Peyer's patch (tissue), 4 donors: ENCODE measurements at regions not wholly inside any gene's neighbourhood (a gene's known extent, or its start where the extent isn't known, plus 50 kb on each side); places are given as distances from the start of the nearest gene placed in this dataset.

Experiments used
- DNase-seq, 3 donors: peaks; one replicate each; pipeline ENCODE4 v3.0.0-alpha.2; 2017 to 2019
- H3K27ac ChIP-seq, 4 donors: fragments of 200-600 bp; sonication (generic); one replicate each; pipeline ENCODE4 v1.5.1; 2016 to 2019
- H3K27me3 ChIP-seq, 2 donors: fragments of 200-600 bp; sonication (generic); one replicate each; pipeline ENCODE4 v1.5.1; 2019
- H3K36me3 ChIP-seq, 3 donors: fragments of 200-600 bp; sonication (generic); one replicate each; pipeline ENCODE4 v1.5.1; 2016 to 2019
- H3K4me1 ChIP-seq, 4 donors: fragments of 200-600 bp; sonication (generic); one replicate each; pipeline ENCODE4 v1.5.1; 2016 to 2019
- H3K4me3 ChIP-seq, 4 donors: fragments of 200-600 bp; sonication (generic); 1 replicate in 3 of 4; 2 replicates in 1 of 4; pipeline ENCODE4 v1.5.1; 2016 to 2019; ENCODE audit warnings: mild to moderate bottlenecking in 1 of 4
- H3K9me3 ChIP-seq, 4 donors: fragments of 200-600 bp; sonication (generic); one replicate each; pipeline ENCODE4 v1.5.1; 2016 to 2019; ENCODE audit warnings: mild to moderate bottlenecking in 1 of 4
- POLR2A ChIP-seq, 2 donors: fragments of 450-650 bp; IDR thresholded peaks; one replicate each; pipeline ENCODE4 v1.5.1; 2017; ENCODE audit warnings: antibody characterized with exemption in 2 of 2, mild to moderate bottlenecking in 2 of 2, moderate library complexity in 2 of 2
- TF ChIP-seq, protein P1 (sequence below), 6 experiments: fragments of 450-650 bp in 4 of 6; fragments of 200-600 bp in 2 of 6; sonication (generic) in 1 of 6; IDR thresholded peaks; one replicate each; pipeline ENCODE4 v1.5.1; 2017 to 2019; ENCODE audit warnings: antibody characterized with exemption in 6 of 6, mild to moderate bottlenecking in 3 of 6, moderate library complexity in 1 of 6

DNA sequence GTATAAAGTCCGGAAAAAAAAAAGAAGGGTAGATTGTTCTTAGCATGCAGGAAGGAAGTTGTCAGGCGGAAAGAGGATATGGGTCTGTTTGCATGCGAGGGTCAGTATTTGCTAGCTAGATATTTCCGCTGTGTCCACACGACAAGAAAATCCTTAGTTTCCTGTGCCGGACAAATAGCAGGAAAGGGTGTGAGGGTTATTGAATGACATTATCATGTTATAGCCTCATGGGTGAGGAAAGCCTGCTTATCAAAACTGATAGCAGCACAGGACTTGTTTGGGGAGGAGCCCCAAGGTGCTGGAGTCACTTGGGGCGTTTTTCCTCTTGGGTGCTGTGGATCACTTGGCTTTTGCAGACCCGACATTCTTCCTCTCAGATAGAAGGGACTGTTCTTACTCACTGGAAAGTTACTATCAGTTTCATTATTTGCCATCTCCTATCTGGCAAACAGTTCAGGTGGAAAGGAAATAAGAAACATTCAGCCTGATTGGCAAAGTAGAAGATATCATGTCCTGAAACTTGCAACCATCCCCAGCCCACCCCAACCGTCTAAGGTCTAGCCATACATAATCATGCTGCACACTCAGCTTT, 127.2 kb upstream of the DPH6 start:
- TF ChIP-seq, protein P1, sequence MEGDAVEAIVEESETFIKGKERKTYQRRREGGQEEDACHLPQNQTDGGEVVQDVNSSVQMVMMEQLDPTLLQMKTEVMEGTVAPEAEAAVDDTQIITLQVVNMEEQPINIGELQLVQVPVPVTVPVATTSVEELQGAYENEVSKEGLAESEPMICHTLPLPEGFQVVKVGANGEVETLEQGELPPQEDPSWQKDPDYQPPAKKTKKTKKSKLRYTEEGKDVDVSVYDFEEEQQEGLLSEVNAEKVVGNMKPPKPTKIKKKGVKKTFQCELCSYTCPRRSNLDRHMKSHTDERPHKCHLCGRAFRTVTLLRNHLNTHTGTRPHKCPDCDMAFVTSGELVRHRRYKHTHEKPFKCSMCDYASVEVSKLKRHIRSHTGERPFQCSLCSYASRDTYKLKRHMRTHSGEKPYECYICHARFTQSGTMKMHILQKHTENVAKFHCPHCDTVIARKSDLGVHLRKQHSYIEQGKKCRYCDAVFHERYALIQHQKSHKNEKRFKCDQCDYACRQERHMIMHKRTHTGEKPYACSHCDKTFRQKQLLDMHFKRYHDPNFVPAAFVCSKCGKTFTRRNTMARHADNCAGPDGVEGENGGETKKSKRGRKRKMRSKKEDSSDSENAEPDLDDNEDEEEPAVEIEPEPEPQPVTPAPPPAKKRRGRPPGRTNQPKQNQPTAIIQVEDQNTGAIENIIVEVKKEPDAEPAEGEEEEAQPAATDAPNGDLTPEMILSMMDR (IDR thresholded peaks at IDR 0.05), result peak in 1 of 6 experiments; percentile 5
- TF ChIP-seq POLR2A (IDR thresholded peaks at IDR 0.05), result no peak
- no peak for DNase-seq
- H3K4me3 ChIP-seq, result peak overlapping the region in 2 of 4 donors; percentile 23 to 33
- H3K4me1 ChIP-seq, result no peaks in the 10 kb centered on the region
- H3K27ac ChIP-seq, result peak overlapping the region in 1 of 4 donors; percentile 43
- H3K9me3 ChIP-seq, result no peaks in the 10 kb centered on the region
- H3K36me3 ChIP-seq, result no peaks in the 10 kb centered on the region
- no peaks in the 10 kb centered on the region for H3K27me3 ChIP-seq

DNA sequence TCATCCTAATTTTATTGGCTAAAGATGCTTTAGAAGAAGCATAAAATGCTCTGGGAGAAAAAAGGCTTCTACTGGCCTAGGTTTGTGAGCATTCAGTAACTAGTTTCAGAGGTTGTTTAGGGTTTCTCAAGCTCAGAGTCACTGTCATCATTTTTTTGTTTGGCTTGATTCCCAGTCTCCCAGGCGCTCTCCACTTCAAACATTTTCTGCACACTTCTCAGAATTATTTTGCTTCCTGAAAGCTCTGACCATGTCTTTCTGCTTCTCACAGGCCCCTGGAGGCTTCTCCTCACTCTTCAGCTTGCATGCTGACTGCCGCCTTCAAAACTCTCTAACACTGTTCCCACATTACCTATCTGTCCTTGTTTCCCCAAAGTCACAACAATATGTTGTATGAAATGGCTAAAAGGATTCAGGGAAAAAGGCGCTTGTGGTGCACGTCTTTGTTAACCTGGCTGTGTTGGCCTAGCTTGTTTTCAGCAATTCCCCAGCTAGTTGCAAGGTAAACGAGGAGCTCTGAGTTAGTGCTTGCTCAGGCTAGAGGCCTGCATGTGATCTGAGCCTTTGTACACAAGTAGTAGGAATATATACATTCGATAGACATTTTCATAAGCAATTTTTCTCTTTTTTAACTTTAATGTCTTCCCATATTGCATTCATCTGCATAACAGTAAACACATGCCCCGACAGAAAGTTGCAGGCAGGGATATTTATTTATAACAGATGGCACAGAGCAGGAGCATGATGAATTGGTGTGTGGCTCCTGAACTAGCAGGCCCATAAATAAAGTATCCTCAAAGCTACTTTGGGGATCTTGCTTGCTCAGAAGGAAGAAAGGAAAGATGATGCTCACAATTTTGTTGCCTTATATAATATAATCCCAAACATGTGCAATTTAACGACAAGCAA, 129.2 kb upstream of the DPH6 start:
- no peak overlapping the region for H3K27ac ChIP-seq
- no peaks in the 10 kb centered on the region for H3K36me3 ChIP-seq
- no peak overlapping the region for H3K4me3 ChIP-seq
- H3K9me3 ChIP-seq, result no peaks in the 10 kb centered on the region
- no peaks in the 10 kb centered on the region for H3K4me1 ChIP-seq
- TF ChIP-seq, protein P1 (IDR thresholded peaks at IDR 0.05), result no peak
- no peak for TF ChIP-seq POLR2A (IDR thresholded peaks at IDR 0.05)
- H3K27me3 ChIP-seq, result no peaks in the 10 kb centered on the region
- no peak for DNase-seq

DNA sequence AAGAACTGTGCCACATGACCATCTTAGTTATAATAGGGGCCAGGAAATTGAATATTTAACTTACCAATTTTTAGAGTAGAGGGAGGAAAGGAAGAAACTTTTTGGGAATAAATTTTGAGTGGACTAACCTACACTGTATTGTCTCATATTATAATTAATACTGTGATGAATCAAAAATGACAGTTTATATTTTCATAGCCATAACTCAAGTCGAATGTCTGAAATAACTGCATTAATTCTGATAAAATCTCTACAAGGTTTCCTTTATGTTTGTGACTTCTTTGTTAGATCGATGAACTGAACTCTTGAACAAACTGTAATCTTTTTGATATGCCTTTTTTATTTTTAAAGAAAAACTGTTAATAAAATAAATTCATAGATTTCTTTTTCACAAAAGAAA, 132.8 kb upstream of the DPH6 start:
- no peaks in the 10 kb centered on the region for H3K27me3 ChIP-seq
- DNase-seq, result no peak
- no peaks in the 10 kb centered on the region for H3K9me3 ChIP-seq
- H3K36me3 ChIP-seq, result no peaks in the 10 kb centered on the region
- no peak overlapping the region for H3K27ac ChIP-seq
- H3K4me1 ChIP-seq, result no peaks in the 10 kb centered on the region
- H3K4me3 ChIP-seq, result no peak overlapping the region
- TF ChIP-seq POLR2A (IDR thresholded peaks at IDR 0.05), result no peak
- TF ChIP-seq, protein P1 (IDR thresholded peaks at IDR 0.05), result no peak

DNA sequence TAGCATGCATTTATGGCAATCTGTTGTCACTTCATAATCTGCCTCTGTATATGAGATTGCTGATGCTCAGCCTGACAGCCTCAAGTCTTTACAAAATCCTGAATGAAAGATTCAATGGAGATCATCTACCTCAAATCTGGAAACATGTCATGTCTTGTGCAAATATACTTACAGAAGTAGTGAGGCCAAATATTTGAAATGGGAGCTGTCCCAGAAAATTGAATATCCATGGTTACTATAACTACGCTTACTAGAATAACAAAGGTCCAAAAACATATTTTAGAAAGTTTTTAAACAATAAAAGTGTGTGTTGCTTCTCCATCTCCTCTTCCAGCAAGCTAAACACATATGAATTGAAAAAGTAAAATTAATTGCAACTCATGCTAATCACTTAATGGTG, 133.2 kb upstream of the DPH6 start:
- H3K4me3 ChIP-seq, result no peak overlapping the region
- no peaks in the 10 kb centered on the region for H3K27me3 ChIP-seq
- no peak for DNase-seq
- no peaks in the 10 kb centered on the region for H3K9me3 ChIP-seq
- H3K36me3 ChIP-seq, result no peaks in the 10 kb centered on the region
- TF ChIP-seq POLR2A (IDR thresholded peaks at IDR 0.05), result no peak
- TF ChIP-seq, protein P1 (IDR thresholded peaks at IDR 0.05), result no peak
- H3K27ac ChIP-seq, result no peak overlapping the region
- H3K4me1 ChIP-seq, result no peaks in the 10 kb centered on the region

DNA sequence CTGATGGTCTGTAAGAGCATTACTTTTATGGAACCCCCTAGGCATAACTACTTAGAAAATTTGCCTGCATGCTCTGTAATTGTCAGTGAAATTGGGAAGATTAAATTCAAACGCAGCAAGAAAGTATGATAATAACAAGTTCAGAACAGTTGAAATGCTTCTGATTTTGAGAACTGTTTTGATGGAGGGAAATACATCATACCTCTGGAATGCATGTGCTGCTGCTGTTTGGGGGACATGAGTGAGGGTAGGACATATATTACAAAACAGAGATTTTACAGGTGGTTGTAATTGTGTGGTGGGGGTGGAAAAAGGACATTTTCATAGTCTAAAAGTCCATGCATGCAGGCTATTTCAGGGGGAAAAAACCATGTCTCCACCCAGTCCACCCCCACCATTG, 135.0 kb upstream of the DPH6 start:
- no peak for DNase-seq
- Histone ChIP-seq H3K9me3 (no peaks in the 10 kb centered on the region), H3K4me1 (no peaks in the 10 kb centered on the region), H3K36me3 (no peaks in the 10 kb centered on the region), H3K27ac (no peak overlapping the region), H3K4me3 (no peak overlapping the region), H3K27me3 (no peaks in the 10 kb centered on the region)
- TF ChIP-seq POLR2A (IDR thresholded peaks at IDR 0.05), result no peak
- TF ChIP-seq, protein P1 (IDR thresholded peaks at IDR 0.05), result no peak
